Neural cell (in vitro differentiated cells): ENCODE measurements at regions not wholly inside any gene's neighbourhood (a gene's known extent, or its start where the extent isn't known, plus 50 kb on each side); places are given as distances from the start of the nearest gene placed in this dataset.

Experiments used
- H2AFZ ChIP-seq: fragments of 200-600, 300-800 bp; sonication (generic), shearing (Covaris generic); 2 replicates; pipeline ENCODE4 v1.6.0; 2014; ENCODE audit warnings: low read depth, mild to moderate bottlenecking, antibody characterized with exemption, low read length, moderate library complexity
- H3F3A ChIP-seq: fragments of 200-600 bp; shearing (Covaris generic); 2 replicates; pipeline ENCODE4 v1.6.1; 2016; ENCODE audit warnings: mild to moderate bottlenecking, moderate library complexity, mixed read lengths, antibody characterized with exemption, low read length; ENCODE audit not compliant: insufficient read depth, poor library complexity, severe bottlenecking
- H3K27ac ChIP-seq: fragments of 200-600, 300-800 bp; sonication (generic), shearing (Covaris generic); 2 replicates; pipeline ENCODE4 v1.5.1; 2014; ENCODE audit warnings: mild to moderate bottlenecking, low read length, moderate library complexity
- H3K27me3 ChIP-seq: fragments of 300-800, 200-600 bp; sonication (generic), shearing (Covaris generic); 2 replicates; pipeline ENCODE4 v1.6.0; 2014; ENCODE audit warnings: mild to moderate bottlenecking, low read depth, low read length, moderate library complexity; ENCODE audit not compliant: insufficient read depth
- H3K36me3 ChIP-seq: fragments of 300-800, 200-600 bp; sonication (generic), shearing (Covaris generic); 2 replicates; pipeline ENCODE4 v1.5.1; 2014; ENCODE audit warnings: mild to moderate bottlenecking, antibody characterized with exemption, low read length, moderate library complexity; ENCODE audit not compliant: insufficient read depth
- H3K4me2 ChIP-seq: fragments of 300-800, 200-600 bp; sonication (generic), shearing (Covaris generic); 2 replicates; pipeline ENCODE4 v1.6.0; 2014; ENCODE audit warnings: mild to moderate bottlenecking, low read length
- H3K4me3 ChIP-seq: fragments of 300-800, 200-600 bp; sonication (generic), shearing (Covaris generic); 2 replicates; pipeline ENCODE4 v1.5.1; 2014; ENCODE audit warnings: mild to moderate bottlenecking, low read length, moderate library complexity
- H3K79me2 ChIP-seq: fragments of 200-600 bp; shearing (Covaris generic); replicated peaks from 2 replicates; pipeline ENCODE4 v1.6.0; 2014; ENCODE audit warnings: mild to moderate bottlenecking, low read length, moderate library complexity; ENCODE audit not compliant: insufficient read depth
- H3K9ac ChIP-seq: fragments of 300-800, 200-600 bp; sonication (generic), shearing (Covaris generic); 2 replicates; pipeline ENCODE4 v1.6.1; 2016; ENCODE audit warnings: mild to moderate bottlenecking, low read length, mixed read lengths
- H3K9me2 ChIP-seq: fragments of 200-600 bp; shearing (Covaris generic); 2 replicates; pipeline ENCODE4 v1.6.1; 2016; ENCODE audit warnings: mild to moderate bottlenecking, low read length, mixed read lengths; ENCODE audit not compliant: insufficient read depth
- H3K9me3 ChIP-seq: fragments of 200-600, 300-800 bp; sonication (generic), shearing (Covaris generic); 2 replicates; pipeline ENCODE4 v1.6.1; 2016; ENCODE audit warnings: mild to moderate bottlenecking, mixed run types, low read length, moderate library complexity, mixed read lengths
- H4K20me1 ChIP-seq: fragments of 200-600 bp; shearing (Covaris generic); 2 replicates; pipeline ENCODE4 v1.6.1; 2016; ENCODE audit warnings: mild to moderate bottlenecking, mixed run types; ENCODE audit not compliant: insufficient read depth
- EP300 ChIP-seq: fragments of 450-650 bp; conservative IDR thresholded peaks from 2 replicates; pipeline ENCODE4 v1.6.1; 2014; ENCODE audit warnings: antibody characterized with exemption, mild to moderate bottlenecking, moderate library complexity; ENCODE audit not compliant: poor library complexity, severe bottlenecking
- EZH2 ChIP-seq: fragments of 200-600, 300-800 bp; shearing (Covaris generic), sonication (generic); IDR thresholded peaks from 2 replicates; pipeline ENCODE4 v1.6.1; 2014; ENCODE audit warnings: antibody characterized with exemption, low read length, borderline replicate concordance, mild to moderate bottlenecking; ENCODE audit not compliant: insufficient read depth, poor library complexity, severe bottlenecking
- MXI1 ChIP-seq: fragments of 450-650 bp; conservative IDR thresholded peaks from 2 replicates; pipeline ENCODE4 v1.6.1; 2014; ENCODE audit warnings: antibody characterized with exemption, mild to moderate bottlenecking; ENCODE audit not compliant: poor library complexity, severe bottlenecking
- POLR2AphosphoS5 ChIP-seq: IDR thresholded peaks from 2 replicates; pipeline ENCODE4 v1.6.1; 2012
- RAD21 ChIP-seq: fragments of 450-650 bp; conservative IDR thresholded peaks from 2 replicates; pipeline ENCODE4 v1.6.1; 2014; ENCODE audit warnings: antibody characterized with exemption, mild to moderate bottlenecking, moderate library complexity
- REST ChIP-seq: IDR thresholded peaks from 2 replicates; pipeline ENCODE4 v1.6.1; 2012; ENCODE audit warnings: borderline replicate concordance
- SMC3 ChIP-seq: fragments of 450-650 bp; conservative IDR thresholded peaks from 2 replicates; pipeline ENCODE4 v1.6.1; 2014; ENCODE audit warnings: antibody characterized with exemption, mild to moderate bottlenecking, moderate library complexity; ENCODE audit not compliant: poor library complexity
- TAF1 ChIP-seq: IDR thresholded peaks from 2 replicates; pipeline ENCODE4 v1.6.1; 2012; ENCODE audit warnings: low read depth
- TF ChIP-seq, protein P1 (sequence below): fragments of 450-650 bp; IDR thresholded peaks from 2 replicates; pipeline ENCODE4 v1.5.1; 2014; ENCODE audit warnings: antibody characterized with exemption, mild to moderate bottlenecking, moderate library complexity; ENCODE audit not compliant: poor library complexity, severe bottlenecking

DNA sequence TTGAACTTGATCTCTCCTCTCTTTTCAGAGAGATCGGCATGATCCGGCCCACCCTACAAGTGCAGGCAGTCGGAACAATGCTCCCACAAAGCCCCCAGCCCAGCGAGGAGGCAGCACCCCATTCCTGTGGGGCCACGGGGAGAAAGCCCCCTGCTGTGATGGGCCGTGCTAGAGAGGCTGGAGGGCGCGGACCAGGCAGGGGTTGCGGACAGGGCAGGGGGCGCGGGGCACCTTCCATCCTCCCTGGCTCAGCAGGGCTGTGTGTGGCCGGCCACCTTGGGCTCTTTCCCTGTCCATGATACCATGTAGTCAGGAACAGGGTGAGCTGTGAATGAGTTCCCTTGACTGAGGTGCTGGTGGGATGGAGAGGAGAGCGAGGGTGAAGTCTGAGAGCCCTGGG lies 379.8 kb downstream of the BRD1 start:
- Histone ChIP-seq H3K9ac (no peak overlapping the region), H3K9me3 (no peaks in the 10 kb centered on the region), H3K27me3 (no peaks in the 10 kb centered on the region), H4K20me1 (no peaks in the 10 kb centered on the region), H3K36me3 (no peaks in the 10 kb centered on the region), H3F3A (no peaks in the 10 kb centered on the region), H2AFZ (no peak overlapping the region), H3K27ac (no peak overlapping the region), H3K4me2 (no peak overlapping the region), H3K79me2 (no peaks in the 10 kb centered on the region), H3K4me3 (no peak overlapping the region), H3K9me2 (no peaks in the 10 kb centered on the region)
- TF ChIP-seq EP300 (no peak), TAF1 (no peak), MXI1 (no peak), POLR2AphosphoS5 (no peak), REST (no peak), RAD21 (no peak), SMC3 (no peak), EZH2 (no peak)
- TF ChIP-seq, protein P1, sequence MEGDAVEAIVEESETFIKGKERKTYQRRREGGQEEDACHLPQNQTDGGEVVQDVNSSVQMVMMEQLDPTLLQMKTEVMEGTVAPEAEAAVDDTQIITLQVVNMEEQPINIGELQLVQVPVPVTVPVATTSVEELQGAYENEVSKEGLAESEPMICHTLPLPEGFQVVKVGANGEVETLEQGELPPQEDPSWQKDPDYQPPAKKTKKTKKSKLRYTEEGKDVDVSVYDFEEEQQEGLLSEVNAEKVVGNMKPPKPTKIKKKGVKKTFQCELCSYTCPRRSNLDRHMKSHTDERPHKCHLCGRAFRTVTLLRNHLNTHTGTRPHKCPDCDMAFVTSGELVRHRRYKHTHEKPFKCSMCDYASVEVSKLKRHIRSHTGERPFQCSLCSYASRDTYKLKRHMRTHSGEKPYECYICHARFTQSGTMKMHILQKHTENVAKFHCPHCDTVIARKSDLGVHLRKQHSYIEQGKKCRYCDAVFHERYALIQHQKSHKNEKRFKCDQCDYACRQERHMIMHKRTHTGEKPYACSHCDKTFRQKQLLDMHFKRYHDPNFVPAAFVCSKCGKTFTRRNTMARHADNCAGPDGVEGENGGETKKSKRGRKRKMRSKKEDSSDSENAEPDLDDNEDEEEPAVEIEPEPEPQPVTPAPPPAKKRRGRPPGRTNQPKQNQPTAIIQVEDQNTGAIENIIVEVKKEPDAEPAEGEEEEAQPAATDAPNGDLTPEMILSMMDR, result no peak

- H3K4me3 ChIP-seq, result no peak overlapping the region
Observed at GRCh38 chr22:49446759-49447710, 380.6 kb downstream of the BRD1 start.

More at GRCh38 chr22:49446759-49447710, 380.6 kb downstream of the BRD1 start:
- no peaks in the 10 kb centered on the region for H4K20me1 ChIP-seq
- no peaks in the 10 kb centered on the region for H3K27me3 ChIP-seq
- no peak overlapping the region for H2AFZ ChIP-seq
- no peaks in the 10 kb centered on the region for H3K9me2 ChIP-seq
- no peaks in the 10 kb centered on the region for H3K79me2 ChIP-seq
- no peaks in the 10 kb centered on the region for H3F3A ChIP-seq
- H3K9me3 ChIP-seq, result no peaks in the 10 kb centered on the region
- no peak overlapping the region for H3K9ac ChIP-seq
- H3K36me3 ChIP-seq, result no peaks in the 10 kb centered on the region
- H3K27ac ChIP-seq, result no peak overlapping the region
- TF ChIP-seq RAD21, result no peak
- TF ChIP-seq MXI1, result no peak
- TF ChIP-seq EP300, result no peak
- no peak for TF ChIP-seq SMC3
- TF ChIP-seq, protein P1, result no peak
- TF ChIP-seq POLR2AphosphoS5, result no peak
- TF ChIP-seq TAF1, result no peak
- no peak for TF ChIP-seq EZH2
- no peak for TF ChIP-seq REST
- no peak overlapping the region for H3K4me2 ChIP-seq
